ENCODE measurements at regions not wholly inside any gene's neighbourhood (a gene's known extent, or its start where the extent isn't known, plus 50 kb on each side); places are given as distances from the start of the nearest gene placed in this dataset.

GRCh38 chr2:238796223-238796885 lies 51.5 kb upstream of the TWIST2 start:
- DNase-seq = no peak

DNA sequence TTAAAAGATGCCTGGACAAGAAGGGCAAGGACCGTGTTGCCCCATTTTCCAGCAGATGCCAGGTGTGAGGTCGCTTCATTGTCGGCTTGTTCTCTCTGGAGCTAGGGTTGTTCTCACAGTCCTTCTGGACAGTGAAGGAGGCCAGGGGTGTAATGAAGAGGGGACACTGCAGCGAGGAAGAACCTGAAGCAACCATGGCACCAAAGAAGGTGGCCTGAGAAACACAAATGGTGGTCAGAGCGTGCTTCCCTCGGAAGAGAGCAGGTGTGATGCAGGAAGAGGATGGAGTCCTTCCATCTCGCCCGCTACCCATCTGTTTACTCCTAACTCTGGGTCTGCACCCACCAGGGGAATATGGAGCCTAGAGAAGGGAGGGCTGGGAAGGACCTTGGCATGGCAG lies 50.3 kb upstream of the TWIST2 start:
- DNase-seq = no peak
